WTC11 (cell line): ENCODE measurements at regions not wholly inside any gene's neighbourhood (a gene's known extent, or its start where the extent isn't known, plus 50 kb on each side); places are given as distances from the start of the nearest gene placed in this dataset.

Experiments used
- ATAC-seq: fragments of 200-7000 bp; cut with Tn5 transposase; 2 replicates; pipeline ENCODE4 v1.10.0; 2021; ENCODE audit warnings: mild to moderate bottlenecking, moderate library complexity
- CTCF ChIA-PET: fragments of 300-600 bp; sonication (Branson Sonifier 250); formaldehyde crosslinking; loops from one replicate; lab custom pipeline; 2021; ENCODE audit warnings: antibody characterized with exemption; lab: Charles Lee
- POLR2A ChIA-PET: fragments of 350-600 bp; sonication (Branson Sonifier 250); formaldehyde crosslinking; loops from one replicate; lab custom pipeline; 2021; ENCODE audit warnings: antibody characterized with exemption; lab: Charles Lee
- DNase-seq: peaks from one replicate; pipeline ENCODE4 v3.0.0; 2021; ENCODE audit warnings: low spot score
- H3K27ac Mint-ChIP-seq: 2 replicates; pipeline ENCODE4 v1.8.0; 2021; ENCODE audit warnings: mixed read lengths
- H3K27me3 Mint-ChIP-seq: 2 replicates; pipeline ENCODE4 v1.8.0; 2021; ENCODE audit warnings: low read depth, mild to moderate bottlenecking, moderate library complexity, mixed read lengths
- H3K36me3 Mint-ChIP-seq: 2 replicates; pipeline ENCODE4 v1.8.0; 2021; ENCODE audit warnings: mixed read lengths
- H3K4me1 Mint-ChIP-seq: 2 replicates; pipeline ENCODE4 v1.8.0; 2022; ENCODE audit warnings: mixed read lengths
- H3K4me3 Mint-ChIP-seq: 2 replicates; pipeline ENCODE4 v1.8.0; 2021; ENCODE audit warnings: mild to moderate bottlenecking, moderate library complexity, mixed read lengths
- H3K9me3 Mint-ChIP-seq: 2 replicates; pipeline ENCODE4 v1.8.0; 2021; ENCODE audit warnings: mixed read lengths
- E2F5 ChIP-seq: sonication (generic); formaldehyde crosslinking; IDR thresholded peaks from 2 replicates; pipeline ENCODE4 v1.8.1; 2022; ENCODE audit warnings: mild to moderate bottlenecking, moderate library complexity, missing genetic modification reagents
- ESRRA ChIP-seq: sonication (generic); formaldehyde crosslinking; IDR thresholded peaks from 2 replicates; pipeline ENCODE4 v1.8.1; 2022; ENCODE audit warnings: mild to moderate bottlenecking, missing genetic modification reagents, borderline replicate concordance
- FOXK1 ChIP-seq: sonication (generic); formaldehyde crosslinking; IDR thresholded peaks from 2 replicates; pipeline ENCODE4 v1.8.0; 2022; ENCODE audit warnings: mild to moderate bottlenecking, moderate library complexity, missing genetic modification reagents
- GRHL2 ChIP-seq: fragments of 250-450 bp; sonication (Bioruptor Pico); IDR thresholded peaks from 2 replicates; pipeline ENCODE4 v1.8.0; 2022; ENCODE audit warnings: mild to moderate bottlenecking, moderate library complexity; ENCODE audit not compliant: insufficient replicate concordance, severe bottlenecking
- HMGA2 ChIP-seq: fragments of 250-450 bp; sonication (Bioruptor Pico); IDR thresholded peaks from 2 replicates; pipeline ENCODE4 v1.4.0; 2021; ENCODE audit warnings: mild to moderate bottlenecking, moderate library complexity
- MYBL2 ChIP-seq: sonication (generic); formaldehyde crosslinking; IDR thresholded peaks from 2 replicates; pipeline ENCODE4 v1.8.1; 2023; ENCODE audit warnings: mild to moderate bottlenecking, moderate library complexity, missing genetic modification reagents
- NFYB ChIP-seq: sonication (generic); formaldehyde crosslinking; conservative IDR thresholded peaks from 2 replicates; pipeline ENCODE4 v1.8.0; 2022; ENCODE audit warnings: low read depth, missing genetic modification reagents
- NR1H2 ChIP-seq: sonication (generic); formaldehyde crosslinking; IDR thresholded peaks from 2 replicates; pipeline ENCODE4 v1.9.0; 2021; ENCODE audit warnings: mild to moderate bottlenecking, moderate library complexity, missing genetic modification reagents
- NR2C2 ChIP-seq: sonication (generic); formaldehyde crosslinking; IDR thresholded peaks from 2 replicates; pipeline ENCODE4 v1.8.0; 2022; ENCODE audit warnings: mild to moderate bottlenecking, missing genetic modification reagents
- OVOL2 ChIP-seq: fragments of 250-450 bp; sonication (Bioruptor Pico); IDR thresholded peaks from 2 replicates; pipeline ENCODE4 v1.9.0; 2021; ENCODE audit warnings: mild to moderate bottlenecking, borderline replicate concordance
- PREB ChIP-seq: sonication (generic); formaldehyde crosslinking; IDR thresholded peaks from 2 replicates; pipeline ENCODE4 v1.8.1; 2022; ENCODE audit warnings: mild to moderate bottlenecking, missing genetic modification reagents, moderate library complexity, borderline replicate concordance
- PRRX2 ChIP-seq: fragments of 250-450 bp; sonication (Bioruptor Pico); IDR thresholded peaks from 2 replicates; pipeline ENCODE4 v1.8.0; 2021; ENCODE audit warnings: mild to moderate bottlenecking
- RELA ChIP-seq: sonication (generic); formaldehyde crosslinking; IDR thresholded peaks from 2 replicates; pipeline ENCODE4 v1.8.1; 2022; ENCODE audit warnings: missing genetic modification reagents, mild to moderate bottlenecking, borderline replicate concordance
- SMAD3 ChIP-seq: sonication (generic); formaldehyde crosslinking; IDR thresholded peaks from 2 replicates; pipeline ENCODE4 v1.8.0; 2022; ENCODE audit warnings: missing genetic modification reagents, mild to moderate bottlenecking, borderline replicate concordance
- SMAD4 ChIP-seq: sonication (generic); formaldehyde crosslinking; IDR thresholded peaks from 2 replicates; pipeline ENCODE4 v1.8.0; 2022; ENCODE audit warnings: mild to moderate bottlenecking, missing genetic modification reagents
- TCF7 ChIP-seq: sonication (generic); formaldehyde crosslinking; IDR thresholded peaks from 2 replicates; pipeline ENCODE4 v1.8.0; 2022; ENCODE audit warnings: mild to moderate bottlenecking, low read depth, missing genetic modification reagents, moderate library complexity
- ZNF219 ChIP-seq: sonication (generic); formaldehyde crosslinking; IDR thresholded peaks from 2 replicates; pipeline ENCODE4 v1.8.0; 2023; ENCODE audit warnings: missing genetic modification reagents, mild to moderate bottlenecking, borderline replicate concordance
- ZNF425 ChIP-seq: fragments of 250-450 bp; sonication (Bioruptor Pico); conservative IDR thresholded peaks from 2 replicates; pipeline ENCODE4 v1.9.0; 2021; ENCODE audit warnings: mild to moderate bottlenecking
- TF ChIP-seq, protein P1 (sequence below): sonication (generic); formaldehyde crosslinking; IDR thresholded peaks from 2 replicates; pipeline ENCODE4 v1.8.0; 2023; ENCODE audit warnings: missing genetic modification reagents
- TF ChIP-seq, protein P2 (sequence below): fragments of 250-450 bp; sonication (Bioruptor Pico); IDR thresholded peaks from 2 replicates; pipeline ENCODE4 v1.9.0; 2021; ENCODE audit warnings: mild to moderate bottlenecking, borderline replicate concordance

- ATAC-seq = no peak
- H3K9me3 Mint-ChIP-seq = no peaks in the 10 kb centered on the region
- TF ChIP-seq RELA (CRISPR knock-in tag) = no peak
- no peak for TF ChIP-seq NFYB (CRISPR knock-in tag)
- TF ChIP-seq ESRRA = no peak
- no peak for TF ChIP-seq SMAD4 (CRISPR knock-in tag)
- H3K36me3 Mint-ChIP-seq = no peaks in the 10 kb centered on the region
- H3K4me1 Mint-ChIP-seq = no peaks in the 10 kb centered on the region
- no peak for DNase-seq
- H3K27me3 Mint-ChIP-seq = no peaks in the 10 kb centered on the region
- H3K4me3 Mint-ChIP-seq = no peak overlapping the region
- ChIA-PET CTCF (no interaction called here), POLR2A (no interaction called here)
- H3K27ac Mint-ChIP-seq = no peak overlapping the region
These were observed 86.6 kb downstream of the TFAP2B start for GRCh38 chr6:50905297-50905696.

- DNase-seq = no peak
- TF ChIP-seq FOXK1 (CRISPR knock-in tag) (no peak), MYBL2 (CRISPR knock-in tag) (no peak), SMAD3 (no peak), GRHL2 (CRISPR knock-in tag) (no peak), ZNF219 (CRISPR knock-in tag) (no peak), NR2C2 (CRISPR knock-in tag) (no peak), PRRX2 (CRISPR knock-in tag) (no peak), NR1H2 (no peak), TCF7 (CRISPR knock-in tag) (no peak), HMGA2 (CRISPR knock-in tag) (no peak), OVOL2 (CRISPR knock-in tag) (no peak), ZNF425 (CRISPR knock-in tag) (no peak), PREB (CRISPR knock-in tag) (no peak), E2F5 (no peak), ESRRA (no peak)
- TF ChIP-seq, protein P1, sequence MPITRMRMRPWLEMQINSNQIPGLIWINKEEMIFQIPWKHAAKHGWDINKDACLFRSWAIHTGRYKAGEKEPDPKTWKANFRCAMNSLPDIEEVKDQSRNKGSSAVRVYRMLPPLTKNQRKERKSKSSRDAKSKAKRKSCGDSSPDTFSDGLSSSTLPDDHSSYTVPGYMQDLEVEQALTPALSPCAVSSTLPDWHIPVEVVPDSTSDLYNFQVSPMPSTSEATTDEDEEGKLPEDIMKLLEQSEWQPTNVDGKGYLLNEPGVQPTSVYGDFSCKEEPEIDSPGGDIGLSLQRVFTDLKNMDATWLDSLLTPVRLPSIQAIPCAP (CRISPR knock-in tag) = no peak
- TF ChIP-seq, protein P2, sequence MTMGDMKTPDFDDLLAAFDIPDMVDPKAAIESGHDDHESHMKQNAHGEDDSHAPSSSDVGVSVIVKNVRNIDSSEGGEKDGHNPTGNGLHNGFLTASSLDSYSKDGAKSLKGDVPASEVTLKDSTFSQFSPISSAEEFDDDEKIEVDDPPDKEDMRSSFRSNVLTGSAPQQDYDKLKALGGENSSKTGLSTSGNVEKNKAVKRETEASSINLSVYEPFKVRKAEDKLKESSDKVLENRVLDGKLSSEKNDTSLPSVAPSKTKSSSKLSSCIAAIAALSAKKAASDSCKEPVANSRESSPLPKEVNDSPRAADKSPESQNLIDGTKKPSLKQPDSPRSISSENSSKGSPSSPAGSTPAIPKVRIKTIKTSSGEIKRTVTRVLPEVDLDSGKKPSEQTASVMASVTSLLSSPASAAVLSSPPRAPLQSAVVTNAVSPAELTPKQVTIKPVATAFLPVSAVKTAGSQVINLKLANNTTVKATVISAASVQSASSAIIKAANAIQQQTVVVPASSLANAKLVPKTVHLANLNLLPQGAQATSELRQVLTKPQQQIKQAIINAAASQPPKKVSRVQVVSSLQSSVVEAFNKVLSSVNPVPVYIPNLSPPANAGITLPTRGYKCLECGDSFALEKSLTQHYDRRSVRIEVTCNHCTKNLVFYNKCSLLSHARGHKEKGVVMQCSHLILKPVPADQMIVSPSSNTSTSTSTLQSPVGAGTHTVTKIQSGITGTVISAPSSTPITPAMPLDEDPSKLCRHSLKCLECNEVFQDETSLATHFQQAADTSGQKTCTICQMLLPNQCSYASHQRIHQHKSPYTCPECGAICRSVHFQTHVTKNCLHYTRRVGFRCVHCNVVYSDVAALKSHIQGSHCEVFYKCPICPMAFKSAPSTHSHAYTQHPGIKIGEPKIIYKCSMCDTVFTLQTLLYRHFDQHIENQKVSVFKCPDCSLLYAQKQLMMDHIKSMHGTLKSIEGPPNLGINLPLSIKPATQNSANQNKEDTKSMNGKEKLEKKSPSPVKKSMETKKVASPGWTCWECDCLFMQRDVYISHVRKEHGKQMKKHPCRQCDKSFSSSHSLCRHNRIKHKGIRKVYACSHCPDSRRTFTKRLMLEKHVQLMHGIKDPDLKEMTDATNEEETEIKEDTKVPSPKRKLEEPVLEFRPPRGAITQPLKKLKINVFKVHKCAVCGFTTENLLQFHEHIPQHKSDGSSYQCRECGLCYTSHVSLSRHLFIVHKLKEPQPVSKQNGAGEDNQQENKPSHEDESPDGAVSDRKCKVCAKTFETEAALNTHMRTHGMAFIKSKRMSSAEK (CRISPR knock-in tag) = no peak
- Mint-ChIP-seq H3K4me3 (no peak overlapping the region), H3K9me3 (peaks cover 5% of the 10 kb centered on the region), H3K4me1 (no peaks in the 10 kb centered on the region), H3K27ac (no peak overlapping the region), H3K27me3 (no peaks in the 10 kb centered on the region), H3K36me3 (peaks cover 4% of the 10 kb centered on the region)
- ChIA-PET POLR2A (no interaction called here), CTCF (no interaction called here)
- no peak for ATAC-seq
These were observed 88.9 kb downstream of the TFAP2B start for GRCh38 chr6:50907565-50907964.
